ENCODE measurements at regions not wholly inside any gene's neighbourhood (a gene's known extent, or its start where the extent isn't known, plus 50 kb on each side); places are given as distances from the start of the nearest gene placed in this dataset.
"Not testable (repeated sequence)": the region's sequence is repeated elsewhere in the genome, so short reads cannot be mapped to it uniquely, and the experiment has no call there.

DNA sequence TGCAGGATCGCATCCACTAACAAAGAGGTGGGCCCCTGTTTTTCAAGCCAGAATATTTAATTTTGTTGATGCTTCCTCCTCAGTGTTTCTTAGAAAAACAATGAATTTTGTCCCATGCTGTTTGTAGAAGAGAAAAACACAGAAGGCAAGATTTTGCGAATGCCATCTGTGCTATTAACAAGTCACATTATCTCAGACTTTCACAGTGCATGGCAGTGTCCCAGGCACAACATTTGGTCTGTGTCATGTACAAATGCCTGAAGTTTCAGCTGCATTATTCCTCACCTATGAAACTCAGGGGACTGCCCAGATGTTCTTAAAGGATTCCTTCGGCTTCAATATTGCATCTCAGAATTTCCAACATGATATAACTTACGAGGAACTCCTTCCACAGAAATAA lies 99.6 kb upstream of the ZC3H11B start:
- no peaks in the 10 kb centered on the region for H3K27me3 ChIP-seq (replicated peaks)
- H3K9me3 ChIP-seq (replicated peaks), result no peaks in the 10 kb centered on the region
- no peak for DNase-seq (ENCODE audit: low read depth in 1 of 2, low spot score in 2 of 2)
- H3K4me1 ChIP-seq (replicated peaks), result peaks cover 21% of the 10 kb centered on the region
- no peaks in the 10 kb centered on the region for H3K36me3 ChIP-seq
- H3K27ac ChIP-seq, result no peak overlapping the region
- no peak overlapping the region for H3K4me3 ChIP-seq

DNA sequence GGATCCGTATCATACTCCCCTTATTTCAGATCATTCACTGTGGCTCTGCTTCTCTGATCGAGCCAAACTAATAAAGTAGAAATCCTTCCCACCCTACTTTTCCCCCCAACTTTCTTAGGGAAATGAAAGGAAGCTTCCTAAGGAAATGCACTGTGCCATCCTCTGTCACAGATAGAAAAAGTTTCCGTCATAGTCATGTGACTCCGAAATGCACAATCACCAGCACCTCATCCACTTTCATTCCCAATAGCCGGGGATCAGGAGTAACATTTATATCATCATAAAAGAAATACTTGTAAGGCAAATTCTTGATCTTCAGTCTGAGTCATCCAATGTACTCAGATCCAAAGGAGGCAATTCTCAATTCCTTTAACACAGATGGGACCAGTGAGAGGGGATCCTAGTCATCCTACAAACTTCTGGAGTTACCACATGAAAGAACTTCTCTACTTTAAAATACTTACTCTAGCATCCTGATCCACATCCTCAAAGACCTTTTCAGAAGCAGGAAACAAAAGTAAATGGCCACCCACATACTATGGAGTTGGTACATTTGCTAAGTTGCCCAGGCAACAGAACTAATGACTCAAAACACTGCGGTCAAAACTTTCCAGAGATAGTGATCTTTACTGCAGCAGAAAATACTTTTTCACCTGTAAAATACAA lies 97.8 kb upstream of the ZC3H11B start:
- H3K27me3 ChIP-seq (replicated peaks), result no peaks in the 10 kb centered on the region
- H3K36me3 ChIP-seq, result no peaks in the 10 kb centered on the region
- H3K4me1 ChIP-seq (replicated peaks), result peaks cover 21% of the 10 kb centered on the region
- no peaks in the 10 kb centered on the region for H3K9me3 ChIP-seq (replicated peaks)
- peak; percentile 75 to 97 for DNase-seq (ENCODE audit: low read depth in 1 of 2, low spot score in 2 of 2)
- H3K27ac ChIP-seq, result peak overlapping the region; percentile 79
- H3K4me3 ChIP-seq, result peak overlapping the region; percentile 10

DNA sequence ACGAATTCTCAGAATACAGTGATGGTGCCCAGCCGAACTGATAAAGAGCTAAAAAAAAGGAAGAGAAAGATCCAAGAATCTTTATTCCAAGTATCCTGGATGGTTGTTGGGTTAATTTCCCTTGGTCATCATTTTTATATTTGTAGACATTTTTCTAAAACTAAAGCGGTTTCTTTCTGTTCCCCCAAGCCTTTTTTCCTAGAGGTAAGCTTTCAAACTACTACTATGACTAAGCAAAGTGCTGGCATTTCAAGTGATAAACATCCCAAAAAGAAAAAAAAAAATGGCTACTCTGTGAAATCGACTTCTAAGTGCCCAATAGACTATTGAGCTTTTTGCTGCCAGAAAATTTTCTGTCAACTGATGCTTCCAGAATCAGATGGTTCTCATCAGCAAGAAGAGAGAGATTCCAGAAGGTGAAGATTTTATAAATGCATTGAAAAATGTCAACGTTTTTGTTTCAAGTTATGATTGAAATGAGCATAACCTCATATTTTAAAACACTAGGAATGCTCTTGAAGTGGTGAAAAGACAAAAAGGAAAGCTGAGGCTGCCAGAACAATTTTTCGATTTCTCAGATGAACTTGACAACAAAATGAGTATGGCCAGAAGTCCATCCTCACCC lies 96.1 kb upstream of the ZC3H11B start:
- Histone ChIP-seq H3K27ac (0 out of 2 replicates have a peak overlapping the region, but pooled peaks have one; percentile 10), H3K4me1 (replicated peaks) (peaks cover 21% of the 10 kb centered on the region), H3K9me3 (replicated peaks) (no peaks in the 10 kb centered on the region), H3K27me3 (replicated peaks) (no peaks in the 10 kb centered on the region), H3K4me3 (no peak overlapping the region), H3K36me3 (no peaks in the 10 kb centered on the region)
- DNase-seq (ENCODE audit: low read depth in 1 of 2, low spot score in 2 of 2), result no peak

DNA sequence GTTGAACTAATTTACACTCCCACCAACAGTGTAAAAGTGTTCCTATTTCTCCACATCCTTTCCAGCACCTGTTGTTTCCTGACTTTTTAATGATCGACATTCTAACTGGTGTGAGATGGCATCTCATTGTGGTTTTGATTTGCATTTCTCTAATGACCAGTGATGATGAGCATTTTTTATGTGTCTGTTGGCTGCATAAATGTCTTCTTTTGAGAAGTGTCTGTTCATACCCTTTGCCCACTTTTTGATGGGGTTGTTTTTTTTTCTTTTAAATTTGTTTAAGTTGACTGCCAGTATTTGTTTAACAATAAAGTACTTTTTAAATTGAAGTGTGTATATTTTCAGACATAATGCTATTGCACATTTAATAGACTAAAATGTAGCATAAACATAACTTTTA lies 95.0 kb upstream of the ZC3H11B start:
- H3K27me3 ChIP-seq (replicated peaks); H3K36me3 ChIP-seq; DNase-seq (ENCODE audit: low read depth in 1 of 2, low spot score in 2 of 2); H3K27ac ChIP-seq; H3K4me3 ChIP-seq; H3K9me3 ChIP-seq (replicated peaks): not testable (repeated sequence)
- H3K4me1 ChIP-seq (replicated peaks), result peaks cover 21% of the 10 kb centered on the region

DNA sequence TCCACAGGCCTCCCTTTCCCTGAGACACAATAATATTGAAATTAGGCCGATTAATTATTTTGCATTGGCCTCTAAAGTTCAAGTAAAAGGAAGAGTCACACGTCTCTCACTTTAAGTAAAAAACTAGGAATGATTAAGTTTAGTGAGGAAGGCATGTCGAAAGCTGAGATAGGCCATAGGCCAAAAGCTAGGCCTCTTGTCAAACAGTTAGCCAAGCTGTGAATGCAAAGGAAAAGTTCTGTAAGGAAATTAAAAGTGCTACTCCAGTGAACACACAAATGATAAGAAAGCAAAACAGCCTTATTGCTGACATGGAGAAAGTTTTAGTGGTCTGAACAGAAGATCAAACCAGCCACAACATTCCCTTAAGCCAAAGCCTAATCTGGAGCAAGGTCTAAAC lies 91.4 kb upstream of the ZC3H11B start:
- not testable (repeated sequence) for H3K4me3 ChIP-seq; DNase-seq (ENCODE audit: low read depth in 1 of 2, low spot score in 2 of 2); H3K27me3 ChIP-seq (replicated peaks); H3K9me3 ChIP-seq (replicated peaks); H3K36me3 ChIP-seq; H3K4me1 ChIP-seq (replicated peaks); H3K27ac ChIP-seq

DNA sequence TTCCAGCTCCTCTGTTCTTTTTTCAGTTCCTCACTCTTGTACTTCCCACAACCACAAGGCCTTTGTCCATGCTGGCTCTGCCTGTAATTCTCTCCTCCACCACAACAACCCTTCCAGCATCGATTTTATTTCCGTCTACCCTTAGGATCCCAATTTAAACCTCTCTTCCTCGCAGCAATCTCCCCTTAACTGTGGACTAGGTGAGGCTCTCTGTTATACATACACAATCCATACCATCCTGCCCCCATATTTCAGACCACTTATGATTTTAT lies 90.4 kb upstream of the ZC3H11B start:
- H3K36me3 ChIP-seq, result no peaks in the 10 kb centered on the region
- no peak for DNase-seq (ENCODE audit: low read depth in 1 of 2, low spot score in 2 of 2)
- no peak overlapping the region for H3K27ac ChIP-seq
- no peaks in the 10 kb centered on the region for H3K9me3 ChIP-seq (replicated peaks)
- no peaks in the 10 kb centered on the region for H3K27me3 ChIP-seq (replicated peaks)
- no peaks in the 10 kb centered on the region for H3K4me1 ChIP-seq (replicated peaks)
- no peak overlapping the region for H3K4me3 ChIP-seq

DNA sequence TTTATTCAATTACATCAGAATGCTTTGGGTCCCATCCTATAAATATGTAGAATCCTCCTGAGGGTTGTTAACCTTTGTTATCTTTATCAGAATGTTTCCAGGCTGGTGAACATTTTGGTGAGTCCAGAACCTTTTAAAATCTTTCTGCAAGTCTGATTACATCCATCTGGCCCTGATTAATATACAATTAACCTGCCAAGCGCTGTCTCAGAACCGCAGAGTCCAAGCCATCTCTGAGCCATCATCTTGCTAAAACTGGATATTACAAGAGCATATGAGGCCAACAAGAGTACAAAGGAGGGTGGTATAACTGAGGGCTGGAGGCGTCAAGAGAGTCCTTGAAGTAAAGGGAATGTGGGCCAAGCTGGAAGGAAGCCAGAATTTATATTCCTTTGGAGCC lies 88.6 kb upstream of the ZC3H11B start:
- Histone ChIP-seq H3K27me3 (replicated peaks) (no peaks in the 10 kb centered on the region), H3K9me3 (replicated peaks) (no peaks in the 10 kb centered on the region), H3K4me1 (replicated peaks) (no peaks in the 10 kb centered on the region), H3K27ac (no peak overlapping the region), H3K36me3 (no peaks in the 10 kb centered on the region), H3K4me3 (no peak overlapping the region)
- no peak for DNase-seq (ENCODE audit: low read depth in 1 of 2, low spot score in 2 of 2)

DNA sequence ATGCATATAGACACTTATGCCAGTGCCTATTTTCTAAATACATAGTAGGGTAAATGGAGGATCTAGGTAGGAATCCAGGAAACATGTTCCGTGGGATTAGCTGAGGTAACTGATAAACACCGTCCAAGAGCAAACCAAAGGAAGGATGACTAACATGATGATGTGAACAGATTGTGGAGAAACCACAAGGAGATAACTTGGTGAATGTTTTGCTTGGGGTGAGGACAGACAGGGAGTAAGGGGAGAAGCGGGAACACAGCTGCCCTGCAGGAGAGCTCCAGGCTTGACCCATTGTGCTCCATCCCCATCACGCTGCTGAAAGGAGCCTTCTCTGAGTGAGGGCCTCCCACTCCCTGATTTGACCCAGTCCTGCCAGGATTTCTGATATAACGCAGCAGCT lies 87.0 kb upstream of the ZC3H11B start:
- no peaks in the 10 kb centered on the region for H3K4me1 ChIP-seq (replicated peaks)
- no peaks in the 10 kb centered on the region for H3K27me3 ChIP-seq (replicated peaks)
- H3K9me3 ChIP-seq (replicated peaks), result no peaks in the 10 kb centered on the region
- no peak overlapping the region for H3K4me3 ChIP-seq
- H3K36me3 ChIP-seq, result no peaks in the 10 kb centered on the region
- H3K27ac ChIP-seq, result no peak overlapping the region
- no peak for DNase-seq (ENCODE audit: low read depth in 1 of 2, low spot score in 2 of 2)

DNA sequence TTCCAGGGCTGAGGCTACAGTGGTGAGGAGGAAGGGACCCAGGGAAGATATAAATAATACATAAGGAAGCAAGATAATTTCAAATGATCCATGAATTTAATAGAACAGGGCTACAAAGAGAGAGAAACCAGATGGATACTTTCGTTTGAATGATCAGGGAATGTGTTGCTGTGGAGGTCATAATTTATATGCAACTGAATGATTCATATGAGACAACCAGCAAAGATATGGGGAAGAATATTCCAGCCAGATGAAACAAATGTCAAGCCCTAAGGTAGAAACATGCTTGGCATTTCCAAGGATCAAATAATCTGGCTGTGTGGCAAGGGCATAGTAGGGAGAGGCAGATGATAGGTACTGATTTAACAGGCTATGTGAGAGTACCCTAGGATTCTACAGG lies 84.8 kb upstream of the ZC3H11B start:
- Histone ChIP-seq H3K9me3 (replicated peaks) (no peaks in the 10 kb centered on the region), H3K4me3 (no peak overlapping the region), H3K4me1 (replicated peaks) (no peaks in the 10 kb centered on the region), H3K27me3 (replicated peaks) (no peaks in the 10 kb centered on the region), H3K36me3 (no peaks in the 10 kb centered on the region), H3K27ac (no peak overlapping the region)
- no peak for DNase-seq (ENCODE audit: low read depth in 1 of 2, low spot score in 2 of 2)

DNA sequence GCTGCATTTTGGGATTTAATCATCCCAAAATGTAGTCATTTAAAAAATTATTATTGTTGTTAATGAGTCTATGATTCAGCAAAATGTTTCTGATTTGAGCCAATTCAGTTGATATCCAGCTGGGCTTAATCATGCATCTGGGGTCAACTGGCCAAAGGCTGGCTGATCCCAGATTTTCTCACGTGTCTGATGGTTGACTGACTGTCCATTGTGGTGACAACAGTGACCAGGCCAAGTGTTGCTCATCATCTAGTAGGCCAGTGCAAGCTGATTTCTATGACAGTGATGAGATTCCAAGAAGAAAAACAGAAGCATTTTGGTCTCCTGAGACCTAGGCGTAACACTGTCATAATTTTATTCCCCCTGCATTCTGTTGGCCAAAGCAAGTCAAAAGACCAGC lies 80.1 kb upstream of the ZC3H11B start:
- H3K27me3 ChIP-seq (replicated peaks), result no peaks in the 10 kb centered on the region; the same call in 1 of the 2 replicates
- no peaks in the 10 kb centered on the region for H3K4me1 ChIP-seq (replicated peaks)
- H3K27ac ChIP-seq, result no peak overlapping the region
- DNase-seq (ENCODE audit: low read depth in 1 of 2, low spot score in 2 of 2), result no peak
- H3K4me3 ChIP-seq, result no peak overlapping the region
- H3K9me3 ChIP-seq (replicated peaks), result no peaks in the 10 kb centered on the region
- H3K36me3 ChIP-seq, result no peaks in the 10 kb centered on the region

DNA sequence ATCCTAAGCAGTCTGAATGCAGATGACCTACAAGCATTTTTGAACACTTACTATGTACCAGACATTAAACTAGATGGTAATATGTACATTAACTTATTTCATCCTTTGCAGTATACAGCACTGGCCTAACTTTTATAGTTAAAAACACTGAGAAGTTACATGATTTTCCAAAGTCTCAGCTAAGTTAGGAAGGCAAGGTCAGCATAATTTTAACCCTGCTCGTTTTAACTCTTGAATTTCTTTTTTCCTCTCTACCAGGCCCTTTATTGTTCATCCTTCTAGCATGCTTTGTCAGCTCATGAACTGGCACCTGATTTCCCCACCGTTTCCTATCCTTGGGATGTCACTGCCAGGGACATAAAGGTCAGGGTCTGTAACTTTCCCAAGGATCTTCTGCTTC lies 76.9 kb upstream of the ZC3H11B start:
- DNase-seq (ENCODE audit: low read depth in 1 of 2, low spot score in 2 of 2), result no peak
- no peak overlapping the region for H3K27ac ChIP-seq

DNA sequence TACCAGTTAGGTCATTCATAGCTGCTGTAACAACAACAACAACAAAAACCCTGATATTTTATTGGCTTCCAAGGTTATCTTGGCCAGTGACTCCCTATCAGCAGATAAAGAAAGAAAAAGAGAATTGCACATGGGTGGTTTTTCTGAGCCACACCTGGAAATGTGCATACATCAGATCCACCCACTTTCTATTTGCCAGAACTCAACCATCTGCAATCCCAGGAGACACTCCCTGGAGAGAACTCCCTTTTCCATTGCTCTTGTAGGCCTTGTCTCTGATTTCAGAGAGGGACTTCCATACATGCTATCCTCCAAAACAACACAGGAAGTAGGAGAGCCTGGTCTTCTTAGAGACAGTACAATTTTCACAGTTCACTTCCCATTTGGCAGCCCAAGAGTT lies 74.9 kb upstream of the ZC3H11B start:
- DNase-seq (ENCODE audit: low read depth in 1 of 2, low spot score in 2 of 2), result no peak
- H3K4me1 ChIP-seq (replicated peaks), result no peaks in the 10 kb centered on the region

More for the DNA sequence above, 76.9 kb upstream of the ZC3H11B start:
- no peaks in the 10 kb centered on the region for H3K4me1 ChIP-seq (replicated peaks)
- H3K27me3 ChIP-seq (replicated peaks), result no peaks in the 10 kb centered on the region; the same call in 1 of the 2 replicates
- no peaks in the 10 kb centered on the region for H3K9me3 ChIP-seq (replicated peaks)
- no peak overlapping the region for H3K4me3 ChIP-seq
- H3K36me3 ChIP-seq, result no peaks in the 10 kb centered on the region

DNA sequence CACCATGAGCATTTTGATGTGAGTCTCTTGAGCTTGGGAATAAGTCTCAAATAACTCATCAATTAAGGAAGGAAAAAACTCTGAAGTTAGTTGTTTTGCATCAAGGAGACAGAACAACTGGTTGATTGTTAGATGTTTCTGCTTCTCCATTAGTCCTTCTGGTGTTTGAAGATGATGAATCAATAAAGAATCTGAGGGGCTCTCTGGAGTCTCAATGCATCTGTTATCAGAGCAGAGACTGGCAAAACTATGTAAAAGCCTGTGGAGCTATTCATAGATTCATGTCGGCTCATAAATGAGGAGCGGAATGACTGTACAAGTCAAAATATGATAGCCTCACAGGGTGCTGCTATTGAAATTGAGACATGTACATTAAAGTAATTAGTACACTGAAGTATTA lies 73.3 kb upstream of the ZC3H11B start:
- Histone ChIP-seq H3K36me3 (no peaks in the 10 kb centered on the region), H3K4me3 (no peak overlapping the region), H3K9me3 (replicated peaks) (no peaks in the 10 kb centered on the region), H3K27ac (no peak overlapping the region), H3K27me3 (replicated peaks) (peaks cover 3% of the 10 kb centered on the region; the same call in 1 of the 2 replicates), H3K4me1 (replicated peaks) (no peaks in the 10 kb centered on the region)
- DNase-seq (ENCODE audit: low read depth in 1 of 2, low spot score in 2 of 2), result no peak

More for the DNA sequence above, 74.9 kb upstream of the ZC3H11B start:
- H3K9me3 ChIP-seq (replicated peaks), result no peaks in the 10 kb centered on the region
- H3K4me3 ChIP-seq, result no peak overlapping the region
- H3K27me3 ChIP-seq (replicated peaks), result peaks cover 3% of the 10 kb centered on the region; the same call in 1 of the 2 replicates
- H3K36me3 ChIP-seq, result no peaks in the 10 kb centered on the region
- no peak overlapping the region for H3K27ac ChIP-seq

DNA sequence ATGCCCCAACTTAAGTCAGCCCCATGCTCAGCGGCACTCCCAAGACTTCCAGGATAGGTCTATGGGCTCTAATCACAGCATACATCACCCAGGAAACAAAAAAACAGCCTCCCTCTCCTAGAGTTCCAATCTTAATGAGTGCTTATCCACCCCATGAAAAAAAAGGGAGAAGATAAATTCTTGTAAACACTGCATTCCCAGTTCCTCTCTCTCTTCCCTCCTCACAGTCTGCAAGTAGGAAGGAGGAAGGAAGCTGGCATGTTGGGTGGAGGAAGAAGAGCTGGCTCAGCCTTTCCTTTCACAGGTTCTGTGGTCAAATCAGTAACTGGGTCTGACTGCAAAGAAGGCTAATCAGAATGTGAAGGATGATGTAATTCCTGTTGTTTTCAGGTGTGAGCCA lies 69.9 kb upstream of the ZC3H11B start:
- no peak for DNase-seq (ENCODE audit: low read depth in 1 of 2, low spot score in 2 of 2)
- no peaks in the 10 kb centered on the region for H3K36me3 ChIP-seq
- H3K27ac ChIP-seq, result no peak overlapping the region
- no peaks in the 10 kb centered on the region for H3K4me1 ChIP-seq (replicated peaks)
- H3K9me3 ChIP-seq (replicated peaks), result no peaks in the 10 kb centered on the region
- H3K27me3 ChIP-seq (replicated peaks), result peaks cover 3% of the 10 kb centered on the region; the same call in 1 of the 2 replicates
- no peak overlapping the region for H3K4me3 ChIP-seq

DNA sequence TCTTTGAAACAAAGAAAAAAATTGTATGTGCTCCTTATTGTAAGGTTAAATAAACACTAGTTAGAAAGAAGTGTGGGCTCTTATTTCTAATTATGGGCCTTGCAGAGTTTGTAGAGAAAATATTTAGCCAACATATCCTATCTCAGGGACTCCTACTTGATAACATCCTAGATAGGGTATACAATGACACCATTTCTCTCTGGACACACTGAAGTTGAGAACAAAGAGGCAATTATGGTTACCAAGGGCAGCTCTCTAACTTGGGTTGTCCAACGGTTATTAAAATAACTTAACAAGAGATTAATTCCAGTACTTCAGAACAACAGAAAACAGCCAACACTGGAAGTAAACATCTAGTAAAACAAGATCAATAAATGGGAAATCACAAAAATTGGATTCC lies 69.0 kb upstream of the ZC3H11B start:
- DNase-seq (ENCODE audit: low read depth in 1 of 2, low spot score in 2 of 2), result no peak
- H3K4me1 ChIP-seq (replicated peaks), result no peaks in the 10 kb centered on the region
- H3K27ac ChIP-seq, result no peak overlapping the region
- H3K4me3 ChIP-seq, result no peak overlapping the region
- H3K9me3 ChIP-seq (replicated peaks), result no peaks in the 10 kb centered on the region
- H3K36me3 ChIP-seq, result no peaks in the 10 kb centered on the region
- H3K27me3 ChIP-seq (replicated peaks), result peaks cover 3% of the 10 kb centered on the region; the same call in 1 of the 2 replicates

All from SJSA1 (cell line).